ELR (cell line): ENCODE measurements at regions not wholly inside any gene's neighbourhood (a gene's known extent, or its start where the extent isn't known, plus 50 kb on each side); places are given as distances from the start of the nearest gene placed in this dataset.

Experiments
- DNase-seq: peaks from one replicate; pipeline ENCODE4 v3.0.0-alpha.2; 2015; ENCODE audit warnings: low read depth

GRCh38 chr10:15462253-15462897, 91.3 kb upstream of the FAM171A1 start:
- peak; percentile 34 for DNase-seq

GRCh38 chr10:15461353-15462108, 90.4 kb upstream of the FAM171A1 start:
- DNase-seq, result peak; percentile 86

- DNase-seq, result no peak
These were observed 89.6 kb upstream of the FAM171A1 start for GRCh38 chr10:15460661-15461060.

GRCh38 chr10:15459218-15459617, 88.1 kb upstream of the FAM171A1 start:
- no peak for DNase-seq

GRCh38 chr10:15457382-15457781, 86.3 kb upstream of the FAM171A1 start:
- DNase-seq, result no peak

- DNase-seq, result no peak
These were observed 84.4 kb upstream of the FAM171A1 start for GRCh38 chr10:15455456-15455855.

- no peak for DNase-seq
These were observed 82.8 kb upstream of the FAM171A1 start for GRCh38 chr10:15453926-15454325.

GRCh38 chr10:15453457-15453856, 82.4 kb upstream of the FAM171A1 start:
- no peak for DNase-seq

GRCh38 chr10:15452545-15452944, 81.5 kb upstream of the FAM171A1 start:
- no peak for DNase-seq

GRCh38 chr10:15451137-15452094, 80.3 kb upstream of the FAM171A1 start:
- DNase-seq, result no peak

GRCh38 chr10:15448598-15448997, 77.5 kb upstream of the FAM171A1 start:
- DNase-seq, result no peak

GRCh38 chr10:15445006-15445390, 73.9 kb upstream of the FAM171A1 start:
- DNase-seq, result no peak

- no peak for DNase-seq
These were observed 73.3 kb upstream of the FAM171A1 start for GRCh38 chr10:15444105-15445005.

- DNase-seq, result no peak
These were observed 71.0 kb upstream of the FAM171A1 start for GRCh38 chr10:15442056-15442455.

GRCh38 chr10:15440204-15440711, 69.2 kb upstream of the FAM171A1 start:
- no peak for DNase-seq

- peak; percentile 12 for DNase-seq
These were observed 68.3 kb upstream of the FAM171A1 start for GRCh38 chr10:15439341-15439842.

GRCh38 chr10:15436696-15437095, 65.6 kb upstream of the FAM171A1 start:
- DNase-seq, result peak; percentile 19

GRCh38 chr10:15433850-15434537, 62.9 kb upstream of the FAM171A1 start:
- DNase-seq, result peak; percentile 71

- DNase-seq, result no peak
These were observed 61.2 kb upstream of the FAM171A1 start for GRCh38 chr10:15432266-15432665.

- DNase-seq, result no peak
These were observed 60.1 kb upstream of the FAM171A1 start for GRCh38 chr10:15430969-15431771.
